Keratinocyte (primary cell): ENCODE measurements at regions not wholly inside any gene's neighbourhood (a gene's known extent, or its start where the extent isn't known, plus 50 kb on each side); places are given as distances from the start of the nearest gene placed in this dataset.
"Not testable (repeated sequence)": the region's sequence is repeated elsewhere in the genome, so short reads cannot be mapped to it uniquely, and the experiment has no call there.

Experiments used
- CTCF ChIP-seq, 3 experiments: IDR thresholded peaks in 1 of 3; conservative IDR thresholded peaks in 1 of 3; optimal IDR thresholded peaks in 1 of 3; 2 replicates in 2 of 3; 3 replicates in 1 of 3; pipeline versions ENCODE3 to v1.5.1; 2011; ENCODE audit warnings: low read length in 3 of 3, mild to moderate bottlenecking in 3 of 3, moderate library complexity in 2 of 3, control low read depth in 1 of 3, inconsistent platforms in 1 of 3; ENCODE audit not compliant: insufficient read depth in 2 of 3; ENCODE audit errors: extremely low read depth in 1 of 3
- EZH2 ChIP-seq: IDR thresholded peaks from one replicate; pipeline ENCODE4 v1.6.1; 2012; ENCODE audit warnings: inconsistent platforms, mild to moderate bottlenecking, low read length, moderate library complexity

- not testable (repeated sequence) for TF ChIP-seq CTCF (optimal IDR thresholded peaks at IDR 0.05 in 1 of 3, IDR thresholded peaks at IDR 0.05 in 1 of 3, conservative IDR thresholded peaks at IDR 0.05 in 1 of 3; ENCODE audit: extremely low read depth in 1 of 3, insufficient read depth in 2 of 3, low read length in 3 of 3); EZH2
Observed at GRCh38 chr5:96108629-96109028, 147.0 kb upstream of the ELL2 start.
